H7 (cell line): ENCODE measurements at regions not wholly inside any gene's neighbourhood (a gene's known extent, or its start where the extent isn't known, plus 50 kb on each side); places are given as distances from the start of the nearest gene placed in this dataset.

Experiments
- DNase-seq: peaks from one replicate; pipeline ENCODE4 v3.0.0; 2012
- H3K27me3 ChIP-seq: 2 replicates; pipeline ENCODE4 v1.6.0; 2011; ENCODE audit warnings: mild to moderate bottlenecking, low read length; ENCODE audit not compliant: control insufficient read depth, insufficient read depth
- H3K36me3 ChIP-seq: replicated peaks from 2 replicates; pipeline ENCODE4 v1.5.1; 2011; ENCODE audit warnings: low read length; ENCODE audit not compliant: control insufficient read depth, insufficient read depth
- H3K4me3 ChIP-seq: 2 replicates; pipeline ENCODE4 v1.5.1; 2011; ENCODE audit warnings: low read depth, mild to moderate bottlenecking, control low read depth, low read length, moderate library complexity; ENCODE audit not compliant: insufficient read depth

- Histone ChIP-seq H3K4me3 (no peak overlapping the region), H3K36me3 (no peaks in the 10 kb centered on the region), H3K27me3 (no peaks in the 10 kb centered on the region)
- DNase-seq = no peak
Observed at GRCh38 chr2:56132138-56132537, 51.7 kb upstream of the CCDC85A start.

- H3K36me3 ChIP-seq = no peaks in the 10 kb centered on the region
- no peak for DNase-seq
- no peak overlapping the region for H3K4me3 ChIP-seq
- no peaks in the 10 kb centered on the region for H3K27me3 ChIP-seq
Observed at GRCh38 chr2:56133441-56133840, 50.3 kb upstream of the CCDC85A start.

- Histone ChIP-seq H3K4me3 (no peak overlapping the region), H3K27me3 (no peaks in the 10 kb centered on the region), H3K36me3 (no peaks in the 10 kb centered on the region)
- DNase-seq = no peak
Observed at GRCh38 chr2:56133931-56134629, 49.7 kb upstream of the CCDC85A start.
